T-helper 1 cell treated with Interleukin-12 subunit alpha and Interleukin-12 subunit beta and Interleukin-4 antibody, amounts not matched to agents 30 μg/mL and 1 μg/mL, for 36 hours (primary cell): ENCODE measurements at regions not wholly inside any gene's neighbourhood (a gene's known extent, or its start where the extent isn't known, plus 50 kb on each side); places are given as distances from the start of the nearest gene placed in this dataset.

Experiments used
- H3K27ac Mint-ChIP-seq: one replicate; pipeline ENCODE4 v1.8.0; 2021; ENCODE audit warnings: mild to moderate bottlenecking, mixed read lengths
- H3K27me3 Mint-ChIP-seq: one replicate; pipeline ENCODE4 v1.8.0; 2021; ENCODE audit warnings: low read depth, mixed read lengths
- H3K36me3 Mint-ChIP-seq: one replicate; pipeline ENCODE4 v1.8.0; 2021; ENCODE audit warnings: low read depth, mixed read lengths
- H3K4me1 Mint-ChIP-seq: one replicate; pipeline ENCODE4 v1.8.0; 2021; ENCODE audit warnings: low read depth, mixed read lengths
- H3K4me3 Mint-ChIP-seq: one replicate; pipeline ENCODE4 v1.8.0; 2021; ENCODE audit warnings: mild to moderate bottlenecking, moderate library complexity, mixed read lengths
- H3K9me3 Mint-ChIP-seq: one replicate; pipeline ENCODE4 v1.8.0; 2021; ENCODE audit warnings: mixed read lengths

DNA sequence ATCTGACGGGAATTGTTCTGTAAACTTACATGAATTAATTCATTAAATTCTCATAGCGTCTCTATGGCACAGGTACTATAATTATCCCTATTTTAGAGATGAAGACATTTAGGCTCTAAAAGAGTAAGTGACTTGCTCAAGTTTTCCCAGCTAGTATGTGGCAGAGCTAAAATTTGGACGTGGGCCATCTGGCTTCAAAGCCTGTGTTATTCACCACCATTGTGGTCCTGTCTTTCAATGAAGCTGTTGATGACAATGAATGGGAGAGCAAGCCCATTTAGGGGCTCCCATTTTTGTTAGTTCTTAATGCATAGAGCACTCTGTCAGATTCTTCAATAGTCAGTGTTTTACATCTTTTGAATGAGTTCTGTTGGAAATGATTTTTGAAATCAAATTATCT lies 236.0 kb upstream of the CD180 start:
- H3K4me1 Mint-ChIP-seq = no peaks in the 10 kb centered on the region
- no peaks in the 10 kb centered on the region for H3K9me3 Mint-ChIP-seq
- no peaks in the 10 kb centered on the region for H3K27me3 Mint-ChIP-seq
- H3K4me3 Mint-ChIP-seq = no peak overlapping the region
- H3K36me3 Mint-ChIP-seq = no peaks in the 10 kb centered on the region
- H3K27ac Mint-ChIP-seq = no peak overlapping the region

DNA sequence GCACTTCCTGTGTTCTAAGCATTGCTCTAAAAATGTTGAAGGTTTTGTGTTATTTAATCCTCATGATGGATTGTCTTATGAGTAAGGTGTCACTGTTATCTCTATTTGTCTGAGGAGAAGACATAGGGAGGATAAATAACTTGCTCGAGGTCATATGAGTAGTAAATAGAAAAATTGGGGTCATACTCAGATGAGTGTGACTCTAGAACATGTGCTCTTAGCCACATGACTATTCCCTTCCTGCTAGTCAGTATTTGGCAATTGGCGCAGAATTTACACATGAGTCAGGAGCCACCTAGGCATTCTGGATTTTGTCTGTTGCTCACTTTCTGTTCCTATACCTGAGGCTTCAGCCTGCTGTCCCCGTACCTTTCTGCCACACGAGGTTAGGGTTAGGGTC lies 234.6 kb upstream of the CD180 start:
- Mint-ChIP-seq H3K4me3 (no peak overlapping the region), H3K36me3 (no peaks in the 10 kb centered on the region), H3K27me3 (no peaks in the 10 kb centered on the region), H3K9me3 (no peaks in the 10 kb centered on the region), H3K4me1 (no peaks in the 10 kb centered on the region), H3K27ac (no peak overlapping the region)

DNA sequence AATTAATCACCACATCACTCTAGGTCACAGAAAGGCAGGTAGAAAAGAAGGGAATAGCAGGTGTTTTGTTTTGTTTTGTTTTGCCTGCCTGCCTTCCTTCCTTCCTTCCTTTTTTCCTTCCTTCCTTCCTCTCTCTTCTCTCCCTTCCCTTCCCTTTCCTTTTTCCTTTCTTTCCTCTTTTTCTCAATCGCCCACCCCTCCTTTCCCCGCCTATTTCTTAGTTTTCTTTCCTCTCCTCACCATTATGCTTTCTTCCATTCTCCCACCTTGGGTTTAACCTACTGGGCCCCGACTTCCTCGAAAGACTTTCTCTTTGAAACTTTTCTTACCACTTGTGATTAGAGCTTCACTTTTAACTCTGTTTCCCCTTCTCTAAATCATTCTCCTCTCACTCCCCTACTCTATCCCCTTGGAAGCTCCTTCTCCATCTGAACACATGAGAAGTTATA lies 231.3 kb upstream of the CD180 start:
- Mint-ChIP-seq H3K9me3 (no peaks in the 10 kb centered on the region), H3K4me3 (no peak overlapping the region), H3K36me3 (no peaks in the 10 kb centered on the region), H3K27ac (no peak overlapping the region), H3K27me3 (no peaks in the 10 kb centered on the region), H3K4me1 (no peaks in the 10 kb centered on the region)

DNA sequence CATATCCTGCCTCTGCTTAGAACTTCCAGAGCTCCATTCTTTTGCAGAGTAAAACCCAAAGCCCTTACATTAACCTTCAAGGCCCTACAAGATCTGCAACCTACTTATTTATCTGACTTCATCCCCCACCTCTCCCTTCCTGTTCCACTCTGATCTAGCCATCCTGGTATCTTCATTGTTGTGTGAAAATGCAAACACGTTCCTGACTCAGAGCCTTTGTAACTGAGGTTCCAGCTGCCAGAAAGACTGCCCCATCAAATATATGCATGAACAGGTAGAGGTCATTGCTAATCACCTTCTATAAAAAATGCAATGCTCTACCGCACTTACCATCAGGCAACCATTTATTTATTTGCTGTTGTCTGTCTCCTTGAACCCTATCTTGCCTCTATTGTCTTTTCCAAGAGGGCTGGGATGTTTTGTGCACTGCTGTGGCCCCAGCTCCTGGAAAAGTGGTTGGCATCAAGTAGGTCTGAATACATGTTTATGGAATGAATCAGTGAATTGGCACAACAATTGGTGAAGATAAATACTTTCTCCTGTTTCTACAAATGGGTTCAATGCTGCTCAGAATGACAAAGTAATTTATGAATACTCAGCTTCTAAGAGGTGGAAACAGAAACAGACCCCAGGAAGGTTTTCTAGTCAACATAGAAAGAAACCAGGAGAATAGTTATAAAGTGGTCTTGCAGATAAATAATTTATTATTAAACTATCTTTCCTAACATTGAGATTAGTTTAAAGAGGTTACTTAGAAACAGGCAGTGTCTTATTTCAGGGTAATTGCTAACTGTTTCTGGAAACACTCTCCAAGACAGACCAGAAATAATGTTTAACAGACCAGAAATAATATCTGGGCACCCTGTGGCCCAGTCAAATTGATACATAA lies 230.6 kb upstream of the CD180 start:
- peaks cover 4% of the 10 kb centered on the region for H3K9me3 Mint-ChIP-seq
- H3K4me1 Mint-ChIP-seq = peaks cover 3% of the 10 kb centered on the region
- no peaks in the 10 kb centered on the region for H3K36me3 Mint-ChIP-seq
- H3K27me3 Mint-ChIP-seq = no peaks in the 10 kb centered on the region
- H3K4me3 Mint-ChIP-seq = no peak overlapping the region
- H3K27ac Mint-ChIP-seq = no peak overlapping the region

DNA sequence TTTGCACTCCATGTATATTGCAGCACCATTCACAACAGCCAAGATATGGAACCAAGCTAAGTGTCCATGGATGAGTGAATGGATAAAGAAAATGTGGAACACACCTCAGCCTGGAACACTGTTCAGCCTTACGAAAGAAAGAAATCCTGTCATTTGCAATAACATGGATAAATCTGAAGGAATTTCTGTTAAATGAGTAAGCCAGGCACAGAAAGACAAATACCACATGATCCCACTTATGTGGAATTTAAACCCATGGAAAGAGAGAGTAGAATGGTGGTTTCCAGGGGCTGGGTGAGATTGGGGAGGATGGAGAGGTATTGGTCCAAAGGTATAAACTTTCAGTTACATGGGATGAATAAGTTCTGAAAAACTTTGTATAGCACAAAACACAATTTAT lies 228.9 kb upstream of the CD180 start:
- Mint-ChIP-seq H3K27me3 (no peaks in the 10 kb centered on the region), H3K4me1 (peaks cover 7% of the 10 kb centered on the region), H3K36me3 (peaks cover 4% of the 10 kb centered on the region)

DNA sequence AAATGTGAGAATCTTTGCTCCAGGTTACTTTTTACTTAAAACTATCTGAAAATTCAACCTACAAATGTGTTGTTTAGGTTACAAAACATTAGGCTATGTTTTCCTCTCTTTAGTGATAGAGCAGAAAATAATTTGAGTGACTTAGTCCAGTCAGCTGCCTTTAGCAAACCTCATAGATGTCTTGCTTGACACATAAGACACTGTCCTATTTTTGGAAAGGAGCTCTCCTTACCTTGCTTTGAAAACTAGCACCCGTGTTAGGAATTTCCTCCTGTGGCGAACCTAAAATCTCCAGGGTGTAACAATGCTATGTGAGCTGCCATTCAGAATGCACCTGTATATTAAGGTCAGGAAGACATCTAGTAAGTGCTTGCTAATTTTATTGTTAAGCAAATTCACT lies 221.2 kb upstream of the CD180 start:
- Mint-ChIP-seq H3K4me1 (peaks cover 16% of the 10 kb centered on the region), H3K9me3 (peaks cover 15% of the 10 kb centered on the region), H3K4me3 (no peak overlapping the region), H3K36me3 (peaks cover 4% of the 10 kb centered on the region), H3K27ac (no peak overlapping the region), H3K27me3 (no peaks in the 10 kb centered on the region)

More for the DNA sequence above, 228.9 kb upstream of the CD180 start:
- no peak overlapping the region for H3K4me3 Mint-ChIP-seq
- H3K9me3 Mint-ChIP-seq = peaks cover 15% of the 10 kb centered on the region
- no peak overlapping the region for H3K27ac Mint-ChIP-seq

DNA sequence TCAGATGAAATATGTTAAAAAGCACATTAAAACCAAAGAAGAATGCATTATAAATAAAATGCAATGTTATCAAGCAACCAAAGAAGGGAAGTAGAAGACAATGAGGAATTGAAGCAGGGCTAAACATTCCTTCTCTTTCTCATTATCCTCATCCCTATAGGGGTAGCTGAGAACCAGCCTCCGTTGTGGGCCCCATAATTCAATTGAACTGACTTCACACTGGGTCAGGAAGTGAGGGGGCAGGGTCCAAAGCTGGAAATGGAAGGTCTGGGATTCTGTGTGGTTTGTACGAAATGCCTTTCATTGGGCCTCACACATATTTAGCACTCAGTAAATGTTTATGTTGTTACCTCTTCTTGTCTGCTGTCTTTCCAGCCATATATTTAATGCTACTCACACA lies 220.4 kb upstream of the CD180 start:
- Mint-ChIP-seq H3K9me3 (peaks cover 9% of the 10 kb centered on the region), H3K36me3 (peaks cover 2% of the 10 kb centered on the region), H3K4me1 (peaks cover 11% of the 10 kb centered on the region), H3K27me3 (no peaks in the 10 kb centered on the region), H3K4me3 (no peak overlapping the region), H3K27ac (no peak overlapping the region)

DNA sequence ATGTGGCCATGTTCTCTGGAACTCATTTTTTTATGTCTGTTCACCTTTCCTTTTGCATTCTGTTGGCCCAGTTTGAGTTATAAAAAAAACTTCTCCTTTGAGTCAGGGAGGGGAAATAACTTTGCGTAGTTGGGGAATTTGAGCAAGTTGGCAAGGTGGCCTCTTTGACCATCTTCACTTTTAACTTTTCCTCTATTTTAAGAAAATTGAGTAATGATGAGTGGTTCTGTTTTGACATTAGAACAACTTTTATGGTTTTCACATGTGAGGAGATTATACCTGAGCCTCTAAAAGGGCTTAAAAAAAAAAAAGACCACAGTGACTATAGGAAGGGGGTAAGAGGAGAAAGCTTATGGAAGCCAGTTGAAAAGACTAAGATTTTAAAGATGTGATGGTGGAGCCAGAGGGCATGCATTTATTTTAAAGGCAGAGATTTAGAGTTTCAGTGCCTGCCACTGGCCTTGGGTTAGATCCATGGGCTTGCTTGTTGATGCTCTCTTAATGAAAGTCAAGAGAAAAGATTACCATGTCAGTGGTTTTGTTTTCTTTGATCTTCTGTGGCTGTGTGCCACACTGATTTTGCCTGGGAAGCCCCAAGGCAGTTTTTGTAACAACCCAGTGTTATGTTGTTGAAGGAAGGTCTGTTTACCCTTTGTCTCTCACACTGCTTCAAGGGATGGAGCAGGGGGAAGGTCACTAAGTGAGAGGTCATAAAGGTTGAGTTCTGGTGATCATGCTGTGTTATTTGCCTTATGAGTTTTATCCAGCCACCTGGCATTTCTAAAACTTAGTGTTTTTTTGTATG lies 219.7 kb upstream of the CD180 start:
- no peak overlapping the region for H3K27ac Mint-ChIP-seq
- H3K9me3 Mint-ChIP-seq = peaks cover 5% of the 10 kb centered on the region

DNA sequence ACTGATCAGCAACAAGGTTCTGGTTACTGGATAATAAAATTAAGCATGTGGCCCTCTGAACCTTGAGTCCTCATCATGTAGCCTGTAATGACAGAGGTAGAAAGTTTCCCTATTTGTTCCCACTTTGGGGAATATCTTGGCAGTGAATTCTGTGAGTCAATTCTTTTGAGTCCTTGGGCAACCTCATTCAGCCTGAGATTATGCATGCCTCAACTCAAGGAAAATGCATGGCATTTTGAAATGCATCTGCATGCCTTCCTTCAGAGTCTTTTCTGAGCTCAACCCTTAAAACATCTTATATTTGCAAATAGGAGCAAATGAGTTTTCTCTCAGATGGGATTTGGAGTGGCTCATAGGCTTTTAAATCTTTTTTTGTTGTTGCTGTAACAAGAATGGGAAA lies 218.1 kb upstream of the CD180 start:
- Mint-ChIP-seq H3K27ac (no peak overlapping the region), H3K4me1 (peaks cover 9% of the 10 kb centered on the region), H3K9me3 (no peaks in the 10 kb centered on the region), H3K4me3 (no peak overlapping the region), H3K36me3 (no peaks in the 10 kb centered on the region), H3K27me3 (no peaks in the 10 kb centered on the region)

More for the DNA sequence above, 219.7 kb upstream of the CD180 start:
- H3K27me3 Mint-ChIP-seq = no peaks in the 10 kb centered on the region
- H3K36me3 Mint-ChIP-seq = peaks cover 2% of the 10 kb centered on the region
- H3K4me1 Mint-ChIP-seq = peaks cover 9% of the 10 kb centered on the region
- H3K4me3 Mint-ChIP-seq = no peak overlapping the region

DNA sequence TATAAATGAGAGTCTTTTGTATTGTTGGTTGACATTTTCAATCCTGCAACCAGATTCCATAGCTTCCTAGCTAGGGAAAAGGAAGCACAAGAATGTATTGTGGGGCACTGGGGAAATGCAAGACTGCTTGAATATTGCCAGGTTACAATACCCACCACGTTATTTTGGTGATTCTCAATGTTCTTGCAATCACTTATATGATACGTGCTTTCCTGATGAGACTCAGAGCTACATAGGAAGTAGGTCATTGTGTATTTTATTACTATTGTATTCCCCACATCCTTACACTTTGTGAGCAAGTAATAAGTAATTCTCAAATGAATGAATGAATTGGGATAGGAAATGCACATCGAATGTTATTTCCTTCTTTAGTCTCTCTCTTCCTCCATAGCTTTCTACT lies 217.1 kb upstream of the CD180 start:
- Mint-ChIP-seq H3K4me3 (no peak overlapping the region), H3K4me1 (peaks cover 9% of the 10 kb centered on the region), H3K9me3 (no peaks in the 10 kb centered on the region), H3K36me3 (no peaks in the 10 kb centered on the region), H3K27ac (no peak overlapping the region), H3K27me3 (peaks cover 5% of the 10 kb centered on the region)

DNA sequence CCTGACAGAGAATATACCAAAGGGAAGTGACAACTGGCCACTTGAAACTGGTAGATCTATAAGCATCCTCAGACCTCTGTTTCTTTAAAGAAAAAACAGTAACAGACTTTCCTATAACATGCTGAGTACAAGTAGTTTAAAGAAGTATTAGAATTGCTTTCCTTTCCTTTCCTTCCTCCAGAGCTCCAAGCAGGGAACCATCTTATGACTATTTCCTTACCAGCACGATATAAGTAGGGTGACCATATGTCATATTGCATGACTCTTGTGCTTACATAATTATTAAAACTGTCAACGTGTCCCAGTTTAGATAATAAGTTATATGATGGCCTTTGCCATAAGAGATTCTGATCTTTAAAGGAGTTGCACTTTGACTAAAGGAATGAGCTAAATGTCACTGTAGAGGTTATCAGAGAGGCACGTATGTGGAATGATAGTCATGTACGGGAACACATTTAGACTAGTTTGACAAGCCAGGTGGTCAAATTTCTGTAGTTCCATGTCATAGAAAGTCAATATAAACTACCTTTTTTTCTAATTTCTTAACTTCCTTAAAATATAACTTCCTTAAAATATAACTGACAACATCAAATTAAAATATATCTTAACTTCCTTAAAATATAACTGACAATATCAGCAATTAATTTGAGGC lies 212.7 kb upstream of the CD180 start:
- no peak overlapping the region for H3K27ac Mint-ChIP-seq
- H3K36me3 Mint-ChIP-seq = no peaks in the 10 kb centered on the region
- H3K27me3 Mint-ChIP-seq = peaks cover 8% of the 10 kb centered on the region
- no peaks in the 10 kb centered on the region for H3K4me1 Mint-ChIP-seq
- no peaks in the 10 kb centered on the region for H3K9me3 Mint-ChIP-seq
- H3K4me3 Mint-ChIP-seq = no peak overlapping the region

DNA sequence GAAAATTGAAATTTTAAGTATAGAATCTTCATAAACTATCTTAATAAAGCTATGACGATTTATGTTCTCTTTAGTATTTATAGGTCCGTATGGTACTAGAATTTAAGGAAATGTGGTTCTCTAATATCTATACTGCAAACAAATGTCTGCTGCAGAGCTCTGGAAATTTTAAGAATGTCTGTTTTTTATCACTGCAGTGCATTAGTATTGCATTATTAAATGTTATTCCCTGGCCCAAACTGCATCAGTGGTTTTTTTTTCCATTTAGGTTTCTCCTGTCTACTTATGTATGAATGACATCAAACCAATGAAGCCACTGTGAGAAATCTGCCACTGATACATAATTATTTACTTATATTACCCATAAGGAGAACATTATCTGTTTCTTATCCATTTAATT lies 211.4 kb upstream of the CD180 start:
- Mint-ChIP-seq H3K27ac (no peak overlapping the region), H3K9me3 (no peaks in the 10 kb centered on the region), H3K27me3 (peaks cover 12% of the 10 kb centered on the region), H3K4me1 (no peaks in the 10 kb centered on the region), H3K4me3 (no peak overlapping the region), H3K36me3 (no peaks in the 10 kb centered on the region)

DNA sequence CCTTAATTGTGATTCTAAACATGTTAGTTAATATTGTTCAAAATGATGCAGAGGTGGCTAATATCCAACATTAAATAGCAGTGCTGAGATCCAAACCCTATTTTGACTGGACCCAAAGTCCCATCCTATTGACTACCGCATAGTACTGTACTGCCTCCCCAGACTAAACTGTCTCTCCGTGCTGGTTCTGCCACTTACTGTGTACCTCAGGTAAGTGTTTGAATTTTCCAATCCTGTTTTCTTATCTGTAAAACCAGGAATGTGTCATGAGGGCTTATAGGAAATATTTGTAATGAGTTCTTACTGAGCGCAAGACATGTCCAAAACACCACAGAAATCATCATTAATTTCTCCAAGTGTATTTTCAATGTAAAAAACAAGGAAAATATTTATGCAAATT lies 209.2 kb upstream of the CD180 start:
- H3K4me1 Mint-ChIP-seq = no peaks in the 10 kb centered on the region
- H3K36me3 Mint-ChIP-seq = no peaks in the 10 kb centered on the region
- H3K9me3 Mint-ChIP-seq = no peaks in the 10 kb centered on the region
- no peak overlapping the region for H3K27ac Mint-ChIP-seq
- peaks cover 12% of the 10 kb centered on the region for H3K27me3 Mint-ChIP-seq
- no peak overlapping the region for H3K4me3 Mint-ChIP-seq

DNA sequence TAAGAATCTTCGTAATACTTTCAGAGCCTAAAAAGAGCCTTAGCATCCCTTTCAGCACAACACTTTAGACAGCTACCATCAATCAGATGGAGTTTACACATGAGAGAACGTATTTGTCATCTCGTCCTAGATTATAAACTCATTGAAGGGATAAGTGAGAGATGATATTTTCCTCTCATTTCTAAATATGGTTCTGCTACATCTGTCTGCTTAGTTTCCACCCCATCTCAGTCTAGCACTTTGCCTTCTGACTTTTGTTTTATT lies 208.4 kb upstream of the CD180 start:
- H3K9me3 Mint-ChIP-seq = no peaks in the 10 kb centered on the region
- no peak overlapping the region for H3K27ac Mint-ChIP-seq
- no peaks in the 10 kb centered on the region for H3K36me3 Mint-ChIP-seq
- H3K4me1 Mint-ChIP-seq = no peaks in the 10 kb centered on the region
- peaks cover 12% of the 10 kb centered on the region for H3K27me3 Mint-ChIP-seq
- H3K4me3 Mint-ChIP-seq = no peak overlapping the region
